ENCODE measurements at regions not wholly inside any gene's neighbourhood (a gene's known extent, or its start where the extent isn't known, plus 50 kb on each side); places are given as distances from the start of the nearest gene placed in this dataset.

DNA sequence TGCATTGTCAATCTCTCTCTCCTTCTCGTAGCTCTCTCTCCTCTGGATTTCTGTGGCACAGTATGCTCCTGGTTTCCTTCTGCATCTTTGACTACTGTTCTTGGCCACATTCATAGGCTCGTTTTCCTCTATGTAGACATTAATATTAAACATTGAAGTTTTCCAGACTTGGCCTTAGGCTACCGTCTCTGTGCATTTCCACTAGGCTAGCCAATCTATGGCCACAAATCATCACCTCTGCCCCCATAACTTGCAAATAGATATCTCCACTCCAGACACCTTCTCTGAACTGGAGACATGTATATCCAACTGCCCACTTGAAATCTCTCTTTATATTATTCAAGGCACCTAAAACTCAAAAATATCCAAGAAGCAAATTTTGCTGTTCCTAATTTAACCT is 768.5 kb downstream of the TSN start:
- no peaks in the 10 kb centered on the region for H3K9me3 ChIP-seq (ENCODE audit: control insufficient read depth, insufficient read depth, low read length)
- no peak for TF ChIP-seq EZH2phosphoT487 (IDR thresholded peaks at IDR 0.05; ENCODE audit: borderline replicate concordance, low read length)
- TF ChIP-seq, protein P1, sequence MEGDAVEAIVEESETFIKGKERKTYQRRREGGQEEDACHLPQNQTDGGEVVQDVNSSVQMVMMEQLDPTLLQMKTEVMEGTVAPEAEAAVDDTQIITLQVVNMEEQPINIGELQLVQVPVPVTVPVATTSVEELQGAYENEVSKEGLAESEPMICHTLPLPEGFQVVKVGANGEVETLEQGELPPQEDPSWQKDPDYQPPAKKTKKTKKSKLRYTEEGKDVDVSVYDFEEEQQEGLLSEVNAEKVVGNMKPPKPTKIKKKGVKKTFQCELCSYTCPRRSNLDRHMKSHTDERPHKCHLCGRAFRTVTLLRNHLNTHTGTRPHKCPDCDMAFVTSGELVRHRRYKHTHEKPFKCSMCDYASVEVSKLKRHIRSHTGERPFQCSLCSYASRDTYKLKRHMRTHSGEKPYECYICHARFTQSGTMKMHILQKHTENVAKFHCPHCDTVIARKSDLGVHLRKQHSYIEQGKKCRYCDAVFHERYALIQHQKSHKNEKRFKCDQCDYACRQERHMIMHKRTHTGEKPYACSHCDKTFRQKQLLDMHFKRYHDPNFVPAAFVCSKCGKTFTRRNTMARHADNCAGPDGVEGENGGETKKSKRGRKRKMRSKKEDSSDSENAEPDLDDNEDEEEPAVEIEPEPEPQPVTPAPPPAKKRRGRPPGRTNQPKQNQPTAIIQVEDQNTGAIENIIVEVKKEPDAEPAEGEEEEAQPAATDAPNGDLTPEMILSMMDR (IDR thresholded peaks at IDR 0.05; ENCODE audit: low read depth, low read length, poor library complexity, severe bottlenecking): no peak
- H3K4me1 ChIP-seq (ENCODE audit: control insufficient read depth, low read length): no peaks in the 10 kb centered on the region
- no peaks in the 10 kb centered on the region for H3K79me2 ChIP-seq (ENCODE audit: control insufficient read depth, low read length)
- H4K20me1 ChIP-seq (ENCODE audit: control insufficient read depth, insufficient read depth, low read depth, low read length): no peaks in the 10 kb centered on the region
- H3K27ac ChIP-seq (ENCODE audit: low read depth, low read length): no peak overlapping the region
- no peaks in the 10 kb centered on the region for H3F3A ChIP-seq (ENCODE audit: control insufficient read depth, insufficient read depth)
- no peaks in the 10 kb centered on the region for H3K9me2 ChIP-seq (replicated peaks; ENCODE audit: control insufficient read depth, low read length)
- H3K36me3 ChIP-seq (ENCODE audit: control insufficient read depth, low read length): no peaks in the 10 kb centered on the region
- no peak overlapping the region for H3K4me2 ChIP-seq (ENCODE audit: low read length)
- no peaks in the 10 kb centered on the region for H3K27me3 ChIP-seq (ENCODE audit: control insufficient read depth, low read length)
- no peak overlapping the region for H3K4me3 ChIP-seq (ENCODE audit: low read length)

DNA sequence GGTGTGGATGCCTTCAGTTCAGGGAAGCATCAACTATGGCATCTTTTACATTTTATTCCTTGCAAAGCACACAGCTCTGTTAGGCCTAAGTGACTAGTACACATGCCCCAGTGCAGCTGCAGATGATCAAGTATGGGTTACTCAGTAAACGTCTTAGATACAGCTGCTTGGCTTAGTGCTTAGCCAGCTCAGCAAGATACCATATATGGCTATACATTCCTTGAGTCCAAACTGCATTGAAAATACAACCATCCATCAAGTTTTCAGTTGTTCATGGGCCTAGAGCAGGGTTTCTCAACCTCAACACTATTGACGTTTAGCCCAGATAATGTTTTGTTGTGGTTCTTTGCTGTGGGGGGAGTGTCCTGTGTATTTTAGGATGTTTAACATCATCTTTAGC is 769.9 kb downstream of the TSN start:
- H4K20me1 ChIP-seq (ENCODE audit: control insufficient read depth, insufficient read depth, low read depth, low read length): no peaks in the 10 kb centered on the region
- no peaks in the 10 kb centered on the region for H3K79me2 ChIP-seq (ENCODE audit: control insufficient read depth, low read length)
- H3K27ac ChIP-seq (ENCODE audit: low read depth, low read length): no peak overlapping the region
- H3K27me3 ChIP-seq (ENCODE audit: control insufficient read depth, low read length): no peaks in the 10 kb centered on the region
- H3K4me3 ChIP-seq (ENCODE audit: low read length): no peak overlapping the region
- no peaks in the 10 kb centered on the region for H3F3A ChIP-seq (ENCODE audit: control insufficient read depth, insufficient read depth)
- H3K4me1 ChIP-seq (ENCODE audit: control insufficient read depth, low read length): no peaks in the 10 kb centered on the region
- no peaks in the 10 kb centered on the region for H3K9me2 ChIP-seq (replicated peaks; ENCODE audit: control insufficient read depth, low read length)
- H3K36me3 ChIP-seq (ENCODE audit: control insufficient read depth, low read length): no peaks in the 10 kb centered on the region
- H3K9me3 ChIP-seq (ENCODE audit: control insufficient read depth, insufficient read depth, low read length): no peaks in the 10 kb centered on the region
- TF ChIP-seq EZH2phosphoT487 (IDR thresholded peaks at IDR 0.05; ENCODE audit: borderline replicate concordance, low read length): no peak
- TF ChIP-seq, protein P1 (IDR thresholded peaks at IDR 0.05; ENCODE audit: low read depth, low read length, poor library complexity, severe bottlenecking): no peak
- H3K4me2 ChIP-seq (ENCODE audit: low read length): no peak overlapping the region

GRCh38 chr2:122528061-122528460 is 772.6 kb downstream of the TSN start:
- no peaks in the 10 kb centered on the region for H3K9me2 ChIP-seq (replicated peaks; ENCODE audit: control insufficient read depth, low read length)
- no peaks in the 10 kb centered on the region for H3K27me3 ChIP-seq (ENCODE audit: control insufficient read depth, low read length)
- H3K9me3 ChIP-seq (ENCODE audit: control insufficient read depth, insufficient read depth, low read length): no peaks in the 10 kb centered on the region
- TF ChIP-seq, protein P1 (IDR thresholded peaks at IDR 0.05; ENCODE audit: low read depth, low read length, poor library complexity, severe bottlenecking): no peak
- TF ChIP-seq EZH2phosphoT487 (IDR thresholded peaks at IDR 0.05; ENCODE audit: borderline replicate concordance, low read length): no peak
- H3K79me2 ChIP-seq (ENCODE audit: control insufficient read depth, low read length): no peaks in the 10 kb centered on the region
- no peaks in the 10 kb centered on the region for H3K4me1 ChIP-seq (ENCODE audit: control insufficient read depth, low read length)
- H4K20me1 ChIP-seq (ENCODE audit: control insufficient read depth, insufficient read depth, low read depth, low read length): no peaks in the 10 kb centered on the region
- H3K36me3 ChIP-seq (ENCODE audit: control insufficient read depth, low read length): no peaks in the 10 kb centered on the region
- H3K27ac ChIP-seq (ENCODE audit: low read depth, low read length): no peak overlapping the region
- H3K4me2 ChIP-seq (ENCODE audit: low read length): no peak overlapping the region
- H3K4me3 ChIP-seq (ENCODE audit: low read length): no peak overlapping the region
- H3F3A ChIP-seq (ENCODE audit: control insufficient read depth, insufficient read depth): no peaks in the 10 kb centered on the region
